ENCODE measurements at regions not wholly inside any gene's neighbourhood (a gene's known extent, or its start where the extent isn't known, plus 50 kb on each side); places are given as distances from the start of the nearest gene placed in this dataset.

DNA sequence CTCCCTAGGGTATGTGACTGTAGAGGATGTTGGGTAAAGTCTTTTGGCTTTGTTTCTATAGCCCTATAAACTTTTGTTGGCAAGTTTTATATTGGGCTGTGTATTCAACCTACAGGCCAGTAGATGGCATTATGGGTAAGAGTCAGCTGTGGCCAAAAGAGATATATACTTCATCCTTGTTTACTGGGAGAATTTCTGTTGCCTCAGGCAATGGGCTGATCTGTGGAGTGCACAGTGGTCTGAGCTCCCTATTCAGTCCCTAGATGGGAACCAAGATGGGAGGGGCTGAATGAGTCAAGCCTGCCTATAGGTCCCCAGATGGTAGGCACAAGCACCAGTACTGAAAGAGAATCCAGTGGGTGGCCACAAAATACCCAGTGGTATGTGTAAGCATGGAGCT lies 580.6 kb downstream of the EPHA5 start:
- TF ChIP-seq CEBPB (IDR thresholded peaks at IDR 0.05; ENCODE audit: low read depth, low read length), result no peak
- TF ChIP-seq, protein P1, sequence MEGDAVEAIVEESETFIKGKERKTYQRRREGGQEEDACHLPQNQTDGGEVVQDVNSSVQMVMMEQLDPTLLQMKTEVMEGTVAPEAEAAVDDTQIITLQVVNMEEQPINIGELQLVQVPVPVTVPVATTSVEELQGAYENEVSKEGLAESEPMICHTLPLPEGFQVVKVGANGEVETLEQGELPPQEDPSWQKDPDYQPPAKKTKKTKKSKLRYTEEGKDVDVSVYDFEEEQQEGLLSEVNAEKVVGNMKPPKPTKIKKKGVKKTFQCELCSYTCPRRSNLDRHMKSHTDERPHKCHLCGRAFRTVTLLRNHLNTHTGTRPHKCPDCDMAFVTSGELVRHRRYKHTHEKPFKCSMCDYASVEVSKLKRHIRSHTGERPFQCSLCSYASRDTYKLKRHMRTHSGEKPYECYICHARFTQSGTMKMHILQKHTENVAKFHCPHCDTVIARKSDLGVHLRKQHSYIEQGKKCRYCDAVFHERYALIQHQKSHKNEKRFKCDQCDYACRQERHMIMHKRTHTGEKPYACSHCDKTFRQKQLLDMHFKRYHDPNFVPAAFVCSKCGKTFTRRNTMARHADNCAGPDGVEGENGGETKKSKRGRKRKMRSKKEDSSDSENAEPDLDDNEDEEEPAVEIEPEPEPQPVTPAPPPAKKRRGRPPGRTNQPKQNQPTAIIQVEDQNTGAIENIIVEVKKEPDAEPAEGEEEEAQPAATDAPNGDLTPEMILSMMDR (IDR thresholded peaks at IDR 0.05; ENCODE audit: control extremely low read depth in 1 of 3, insufficient read depth in 1 of 3, low read depth in 1 of 3, low read length in 3 of 3), result peak in 2 of 3 experiments; percentile 13; a peak in 2 of 4 replicates
- TF ChIP-seq, protein P2, sequence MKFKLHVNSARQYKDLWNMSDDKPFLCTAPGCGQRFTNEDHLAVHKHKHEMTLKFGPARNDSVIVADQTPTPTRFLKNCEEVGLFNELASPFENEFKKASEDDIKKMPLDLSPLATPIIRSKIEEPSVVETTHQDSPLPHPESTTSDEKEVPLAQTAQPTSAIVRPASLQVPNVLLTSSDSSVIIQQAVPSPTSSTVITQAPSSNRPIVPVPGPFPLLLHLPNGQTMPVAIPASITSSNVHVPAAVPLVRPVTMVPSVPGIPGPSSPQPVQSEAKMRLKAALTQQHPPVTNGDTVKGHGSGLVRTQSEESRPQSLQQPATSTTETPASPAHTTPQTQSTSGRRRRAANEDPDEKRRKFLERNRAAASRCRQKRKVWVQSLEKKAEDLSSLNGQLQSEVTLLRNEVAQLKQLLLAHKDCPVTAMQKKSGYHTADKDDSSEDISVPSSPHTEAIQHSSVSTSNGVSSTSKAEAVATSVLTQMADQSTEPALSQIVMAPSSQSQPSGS (IDR thresholded peaks at IDR 0.05; ENCODE audit: low read length), result no peak
- TF ChIP-seq EGR1 (IDR thresholded peaks at IDR 0.05; ENCODE audit: borderline replicate concordance, low read depth, low read length), result no peak
- TF ChIP-seq RAD21 (IDR thresholded peaks at IDR 0.05 in 1 of 2, conservative IDR thresholded peaks at IDR 0.05 in 1 of 2; ENCODE audit: low read depth in 2 of 2, low read length in 2 of 2), result peak; percentile 38 to 46; a peak in 3 of 4 replicates
- no peak for TF ChIP-seq ZNF274 (IDR thresholded peaks at IDR 0.05; ENCODE audit: borderline replicate concordance, extremely low read depth, low read length)
- no peak for TF ChIP-seq POLR2A (IDR thresholded peaks at IDR 0.05; ENCODE audit: control extremely low read depth in 1 of 2, low read depth in 2 of 2, low read length in 2 of 2)
- no peak for TF ChIP-seq EZH2 (IDR thresholded peaks at IDR 0.05; ENCODE audit: low read depth, low read length, severe bottlenecking)
- TF ChIP-seq RXRA (IDR thresholded peaks at IDR 0.05; ENCODE audit: insufficient read depth, low read depth, low read length), result no peak
- no peak for TF ChIP-seq ASH2L (IDR thresholded peaks at IDR 0.05; ENCODE audit: low read length)
